ENCODE measurements at regions not wholly inside any gene's neighbourhood (a gene's known extent, or its start where the extent isn't known, plus 50 kb on each side); places are given as distances from the start of the nearest gene placed in this dataset.

DNA sequence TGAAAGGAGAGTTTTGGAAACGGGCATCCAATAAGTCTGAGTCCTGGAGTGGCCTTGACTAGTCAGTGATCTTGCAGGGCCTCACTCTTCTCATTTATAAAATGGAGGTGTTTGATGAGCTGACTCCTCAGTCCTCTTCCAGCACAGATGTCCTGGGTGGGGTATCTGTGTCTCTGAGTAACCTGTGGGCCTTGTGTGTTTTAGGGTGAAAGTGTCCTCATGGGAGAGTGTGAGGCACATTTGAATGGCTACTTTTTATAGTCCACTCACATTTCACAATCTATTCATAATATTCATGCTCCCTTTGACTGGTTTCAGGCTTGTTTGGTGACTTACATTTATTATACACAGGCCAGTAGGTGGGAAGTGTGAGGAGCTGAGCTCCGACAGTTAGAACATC, 106.4 kb upstream of the CELF4 start:
- no peak for DNase-seq (ENCODE audit: low read depth in 6 of 9, low spot score in 9 of 9)
- WGBS = 98% methylated on average over 2 of the region's 2 CpGs

DNA sequence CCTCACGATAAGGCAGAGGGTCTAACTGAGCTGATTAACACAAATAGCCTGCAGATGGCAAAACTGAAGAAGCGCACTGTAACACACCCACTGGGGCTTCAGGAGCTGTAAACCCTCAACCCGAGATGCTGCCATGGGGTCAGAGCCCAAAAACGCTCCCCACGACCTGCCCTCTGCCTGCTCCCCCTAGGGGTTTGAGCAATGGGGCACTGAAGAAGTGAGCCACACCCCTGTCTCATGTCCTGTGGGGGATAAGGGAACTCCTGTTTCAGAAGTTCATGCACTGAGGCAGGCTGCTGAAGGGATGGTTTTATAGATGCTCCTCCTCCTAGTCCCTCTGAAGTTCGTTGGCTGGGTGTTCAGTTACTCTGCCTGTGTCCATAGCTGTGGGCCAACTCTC, 105.9 kb upstream of the CELF4 start:
- no peaks in the 10 kb centered on the region for H3K4me1 ChIP-seq (ENCODE audit: control insufficient read depth in 2 of 2, insufficient read depth in 2 of 2, low read length in 2 of 2)
- DNase-seq (ENCODE audit: low read depth in 6 of 9, low spot score in 9 of 9) = no peak
- 95% methylated on average over 6 of the region's 6 CpGs for WGBS
- no peaks in the 10 kb centered on the region for H3K27me3 ChIP-seq (ENCODE audit: control insufficient read depth in 2 of 2, insufficient read depth in 1 of 2, low read length in 1 of 2)
- no peak overlapping the region for H3K27ac ChIP-seq (ENCODE audit: low read depth in 1 of 2, low read length in 1 of 2)
- no peak overlapping the region for H3K4me3 ChIP-seq (ENCODE audit: low read length in 2 of 2)
- no peaks in the 10 kb centered on the region for H3K36me3 ChIP-seq (ENCODE audit: control insufficient read depth in 2 of 2, insufficient read depth in 2 of 2, low read length in 1 of 2)
- no peaks in the 10 kb centered on the region for H3K9me3 ChIP-seq (ENCODE audit: control insufficient read depth in 2 of 2, insufficient read depth in 1 of 2, low read length in 1 of 2)

More for the DNA sequence above, 106.4 kb upstream of the CELF4 start:
- Histone ChIP-seq H3K27me3 (ENCODE audit: control insufficient read depth in 2 of 2, insufficient read depth in 1 of 2, low read length in 1 of 2) (no peaks in the 10 kb centered on the region), H3K4me3 (ENCODE audit: low read length in 2 of 2) (no peak overlapping the region), H3K4me1 (ENCODE audit: control insufficient read depth in 2 of 2, insufficient read depth in 2 of 2, low read length in 2 of 2) (no peaks in the 10 kb centered on the region), H3K27ac (ENCODE audit: low read depth in 1 of 2, low read length in 1 of 2) (no peak overlapping the region), H3K9me3 (ENCODE audit: control insufficient read depth in 2 of 2, insufficient read depth in 1 of 2, low read length in 1 of 2) (no peaks in the 10 kb centered on the region), H3K36me3 (ENCODE audit: control insufficient read depth in 2 of 2, insufficient read depth in 2 of 2, low read length in 1 of 2) (no peaks in the 10 kb centered on the region)

DNA sequence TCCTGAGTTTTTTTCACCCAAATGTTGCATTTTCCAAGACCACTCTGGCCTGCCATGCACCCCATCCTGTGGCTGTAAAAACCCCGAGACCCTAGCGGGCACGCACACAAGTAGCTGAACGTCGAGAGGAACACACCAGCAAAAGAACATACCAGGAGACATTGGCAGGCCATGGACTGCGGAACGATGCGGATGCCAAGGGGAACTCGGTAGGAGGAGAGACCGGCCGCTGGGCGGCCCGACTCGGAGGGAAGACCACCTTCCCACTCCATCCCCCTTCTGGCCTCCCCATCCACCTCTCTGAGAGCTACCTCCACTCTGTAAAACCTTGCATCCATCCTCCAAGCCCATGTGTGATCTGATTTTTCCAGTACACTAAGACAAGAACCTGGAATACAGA, 105.5 kb upstream of the CELF4 start:
- 96% methylated on average over 14 of the region's 14 CpGs for WGBS
- H3K27ac ChIP-seq (ENCODE audit: low read depth in 1 of 2, low read length in 1 of 2) = no peak overlapping the region
- H3K4me3 ChIP-seq (ENCODE audit: low read length in 2 of 2) = no peak overlapping the region
- no peak for DNase-seq (ENCODE audit: low read depth in 6 of 9, low spot score in 9 of 9)
- no peaks in the 10 kb centered on the region for H3K36me3 ChIP-seq (ENCODE audit: control insufficient read depth in 2 of 2, insufficient read depth in 2 of 2, low read length in 1 of 2)
- H3K4me1 ChIP-seq (ENCODE audit: control insufficient read depth in 2 of 2, insufficient read depth in 2 of 2, low read length in 2 of 2) = no peaks in the 10 kb centered on the region
- no peaks in the 10 kb centered on the region for H3K9me3 ChIP-seq (ENCODE audit: control insufficient read depth in 2 of 2, insufficient read depth in 1 of 2, low read length in 1 of 2)
- H3K27me3 ChIP-seq (ENCODE audit: control insufficient read depth in 2 of 2, insufficient read depth in 1 of 2, low read length in 1 of 2) = no peaks in the 10 kb centered on the region

DNA sequence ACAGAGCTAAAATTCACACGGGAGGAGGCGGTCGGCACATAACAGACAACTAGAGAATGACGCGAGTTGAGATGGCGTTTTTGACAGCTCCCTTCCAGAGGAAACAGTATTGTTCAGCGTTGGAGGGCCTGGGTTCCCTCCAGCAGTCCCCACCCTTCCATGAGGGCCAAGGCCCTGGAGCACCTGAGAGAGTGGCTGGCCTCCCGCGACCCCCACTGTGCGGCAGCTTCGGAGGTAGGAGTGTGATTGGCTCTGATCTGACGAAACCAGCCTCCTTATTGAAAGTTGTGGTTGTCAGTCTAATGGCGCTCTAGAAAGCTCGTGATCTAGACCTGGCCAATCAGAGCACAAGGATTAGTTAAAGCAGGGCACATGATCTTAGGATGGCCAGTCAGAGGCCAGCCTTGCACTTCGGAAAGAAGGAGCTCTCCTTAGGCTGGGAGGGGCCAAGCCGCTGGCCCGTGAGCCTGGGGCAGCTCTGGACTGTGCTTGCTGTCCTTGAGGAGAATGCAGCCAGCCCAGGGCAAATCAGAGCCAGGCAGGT, 104.5 kb upstream of the CELF4 start:
- Histone ChIP-seq H3K36me3 (ENCODE audit: control insufficient read depth in 2 of 2, insufficient read depth in 2 of 2, low read length in 1 of 2) (no peaks in the 10 kb centered on the region), H3K4me3 (ENCODE audit: low read length in 2 of 2) (no peak overlapping the region), H3K27ac (ENCODE audit: low read depth in 1 of 2, low read length in 1 of 2) (no peak overlapping the region), H3K27me3 (ENCODE audit: control insufficient read depth in 2 of 2, insufficient read depth in 1 of 2, low read length in 1 of 2) (no peaks in the 10 kb centered on the region), H3K9me3 (ENCODE audit: control insufficient read depth in 2 of 2, insufficient read depth in 1 of 2, low read length in 1 of 2) (no peaks in the 10 kb centered on the region), H3K4me1 (ENCODE audit: control insufficient read depth in 2 of 2, insufficient read depth in 2 of 2, low read length in 2 of 2) (no peaks in the 10 kb centered on the region)
- DNase-seq (ENCODE audit: low read depth in 6 of 9, low spot score in 9 of 9) = no peak
- 96% methylated on average over 17 of the region's 17 CpGs for WGBS

DNA sequence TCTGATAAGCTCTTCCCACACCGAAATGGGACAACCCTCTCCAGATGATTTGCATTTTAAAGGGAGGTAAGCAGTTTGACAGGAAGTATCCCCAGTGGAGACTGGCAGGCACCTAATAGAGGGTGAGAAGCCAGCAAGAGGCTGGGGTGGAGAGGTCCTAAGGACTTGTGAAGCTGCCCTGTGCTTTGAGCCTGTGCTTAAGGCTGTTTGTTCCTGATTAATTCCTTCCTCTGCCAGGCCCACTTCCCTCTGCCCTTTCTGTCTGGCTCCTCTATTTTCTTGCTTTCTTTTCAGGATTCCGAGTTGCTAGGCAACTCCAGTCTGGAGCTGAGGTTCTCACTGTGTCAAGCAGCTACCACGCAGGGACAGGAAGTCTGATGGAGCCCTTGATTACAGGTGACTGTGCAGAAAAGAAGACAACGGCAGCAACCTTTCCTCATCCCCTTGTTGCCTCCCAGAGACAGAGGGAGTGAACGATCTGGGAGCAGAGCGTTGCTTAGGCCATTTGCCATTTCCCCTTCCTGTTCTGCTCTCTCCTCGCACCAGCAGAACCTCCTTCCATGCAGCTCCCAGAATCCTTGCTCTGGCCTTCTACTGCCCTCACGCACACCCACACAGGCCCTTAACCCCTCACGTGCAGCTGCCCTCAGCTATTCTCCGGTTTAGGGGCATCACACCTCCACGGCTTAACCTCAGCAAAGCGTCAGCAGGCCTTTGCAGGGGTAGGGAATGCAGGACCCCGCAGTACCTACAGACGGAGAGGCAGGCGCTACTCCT, 103.6 kb upstream of the CELF4 start:
- no peak for DNase-seq (ENCODE audit: low read depth in 6 of 9, low spot score in 9 of 9)
- no peaks in the 10 kb centered on the region for H3K27me3 ChIP-seq (ENCODE audit: control insufficient read depth in 2 of 2, insufficient read depth in 1 of 2, low read length in 1 of 2)
- no peak overlapping the region for H3K27ac ChIP-seq (ENCODE audit: low read depth in 1 of 2, low read length in 1 of 2)
- H3K4me1 ChIP-seq (ENCODE audit: control insufficient read depth in 2 of 2, insufficient read depth in 2 of 2, low read length in 2 of 2) = no peaks in the 10 kb centered on the region
- H3K36me3 ChIP-seq (ENCODE audit: control insufficient read depth in 2 of 2, insufficient read depth in 2 of 2, low read length in 1 of 2) = no peaks in the 10 kb centered on the region
- 71% methylated on average over 15 of the region's 15 CpGs for WGBS
- no peak overlapping the region for H3K4me3 ChIP-seq (ENCODE audit: low read length in 2 of 2)
- no peaks in the 10 kb centered on the region for H3K9me3 ChIP-seq (ENCODE audit: control insufficient read depth in 2 of 2, insufficient read depth in 1 of 2, low read length in 1 of 2)

DNA sequence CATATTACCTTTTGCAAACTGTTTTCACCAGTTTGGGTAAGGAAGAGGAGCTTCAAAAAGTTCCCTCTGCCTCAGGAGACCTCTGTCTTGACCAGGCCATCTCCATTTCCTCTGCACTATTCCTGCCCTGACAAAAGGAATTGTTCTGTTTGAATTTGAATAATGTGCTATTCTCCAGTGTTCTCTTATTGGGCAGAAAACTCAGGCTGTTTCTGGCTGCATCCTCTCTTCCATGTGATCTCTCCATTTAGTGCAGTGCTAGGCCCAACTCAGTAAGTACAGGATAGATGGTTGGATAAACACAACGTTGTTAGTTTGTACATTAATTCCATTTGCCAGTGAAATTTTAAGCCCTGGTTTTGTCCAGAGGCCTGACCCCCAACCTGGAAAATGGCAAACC, 102.2 kb upstream of the CELF4 start:
- DNase-seq (ENCODE audit: low read depth in 6 of 9, low spot score in 9 of 9) = no peak
- H3K36me3 ChIP-seq (ENCODE audit: control insufficient read depth in 2 of 2, insufficient read depth in 2 of 2, low read length in 1 of 2) = no peaks in the 10 kb centered on the region
- H3K4me1 ChIP-seq (ENCODE audit: control insufficient read depth in 2 of 2, insufficient read depth in 2 of 2, low read length in 2 of 2) = no peaks in the 10 kb centered on the region
- WGBS = 96% methylated on average over 1 of the region's 1 CpG
- no peaks in the 10 kb centered on the region for H3K27me3 ChIP-seq (ENCODE audit: control insufficient read depth in 2 of 2, insufficient read depth in 1 of 2, low read length in 1 of 2)
- H3K9me3 ChIP-seq (ENCODE audit: control insufficient read depth in 2 of 2, insufficient read depth in 1 of 2, low read length in 1 of 2) = no peaks in the 10 kb centered on the region
- H3K4me3 ChIP-seq (ENCODE audit: low read length in 2 of 2) = no peak overlapping the region
- H3K27ac ChIP-seq (ENCODE audit: low read depth in 1 of 2, low read length in 1 of 2) = no peak overlapping the region

DNA sequence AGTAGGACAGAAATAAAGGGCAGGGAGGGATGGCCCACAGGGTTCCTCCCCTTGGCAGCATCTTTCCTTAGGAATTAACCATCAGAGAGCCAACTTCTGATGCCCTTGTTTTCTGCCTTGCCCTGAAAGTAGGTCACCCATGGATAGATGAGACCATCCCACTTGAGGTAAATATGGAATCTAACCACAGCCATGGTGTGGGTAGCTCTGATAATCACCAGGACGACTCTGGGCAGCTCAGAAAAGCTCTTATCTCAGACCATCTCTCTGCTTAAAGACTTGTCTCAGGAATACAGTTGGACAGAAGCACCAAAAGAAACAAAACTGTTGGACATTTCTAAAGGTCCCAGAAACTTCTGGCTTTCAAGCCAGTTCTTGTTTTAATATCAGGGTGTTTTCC, 101.4 kb upstream of the CELF4 start:
- Histone ChIP-seq H3K4me3 (ENCODE audit: low read length in 2 of 2) (no peak overlapping the region), H3K4me1 (ENCODE audit: control insufficient read depth in 2 of 2, insufficient read depth in 2 of 2, low read length in 2 of 2) (no peaks in the 10 kb centered on the region), H3K9me3 (ENCODE audit: control insufficient read depth in 2 of 2, insufficient read depth in 1 of 2, low read length in 1 of 2) (no peaks in the 10 kb centered on the region), H3K27ac (ENCODE audit: low read depth in 1 of 2, low read length in 1 of 2) (no peak overlapping the region), H3K36me3 (ENCODE audit: control insufficient read depth in 2 of 2, insufficient read depth in 2 of 2, low read length in 1 of 2) (no peaks in the 10 kb centered on the region), H3K27me3 (ENCODE audit: control insufficient read depth in 2 of 2, insufficient read depth in 1 of 2, low read length in 1 of 2) (no peaks in the 10 kb centered on the region)
- 42% methylated on average over 1 of the region's 1 CpG for WGBS
- DNase-seq (ENCODE audit: low read depth in 6 of 9, low spot score in 9 of 9) = no peak

DNA sequence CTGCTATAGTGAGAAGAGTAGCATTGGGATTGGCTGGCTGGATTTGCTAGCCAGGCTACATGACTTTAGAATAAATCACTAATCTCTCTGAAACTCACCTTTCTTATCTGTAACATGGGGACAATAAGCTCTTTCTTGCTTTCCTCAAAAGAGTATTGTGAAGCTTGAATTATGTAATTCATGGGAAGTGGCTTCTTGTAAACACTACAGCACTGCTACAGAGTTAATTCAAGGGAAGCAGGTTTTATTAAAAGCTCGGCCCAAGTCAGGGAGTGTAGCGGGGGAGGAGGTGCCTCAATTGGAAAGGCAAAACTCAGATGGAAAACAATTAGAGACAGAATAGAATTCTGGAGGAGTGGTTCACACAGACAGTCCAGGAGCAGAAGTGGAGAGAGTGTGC, 100.9 kb upstream of the CELF4 start:
- DNase-seq (ENCODE audit: low read depth in 6 of 9, low spot score in 9 of 9) = no peak
- WGBS = 91% methylated on average over 2 of the region's 2 CpGs
- H3K27me3 ChIP-seq (ENCODE audit: control insufficient read depth in 2 of 2, insufficient read depth in 1 of 2, low read length in 1 of 2) = no peaks in the 10 kb centered on the region
- H3K9me3 ChIP-seq (ENCODE audit: control insufficient read depth in 2 of 2, insufficient read depth in 1 of 2, low read length in 1 of 2) = no peaks in the 10 kb centered on the region
- H3K4me1 ChIP-seq (ENCODE audit: control insufficient read depth in 2 of 2, insufficient read depth in 2 of 2, low read length in 2 of 2) = no peaks in the 10 kb centered on the region
- H3K36me3 ChIP-seq (ENCODE audit: control insufficient read depth in 2 of 2, insufficient read depth in 2 of 2, low read length in 1 of 2) = no peaks in the 10 kb centered on the region
- H3K4me3 ChIP-seq (ENCODE audit: low read length in 2 of 2) = no peak overlapping the region
- no peak overlapping the region for H3K27ac ChIP-seq (ENCODE audit: low read depth in 1 of 2, low read length in 1 of 2)

DNA sequence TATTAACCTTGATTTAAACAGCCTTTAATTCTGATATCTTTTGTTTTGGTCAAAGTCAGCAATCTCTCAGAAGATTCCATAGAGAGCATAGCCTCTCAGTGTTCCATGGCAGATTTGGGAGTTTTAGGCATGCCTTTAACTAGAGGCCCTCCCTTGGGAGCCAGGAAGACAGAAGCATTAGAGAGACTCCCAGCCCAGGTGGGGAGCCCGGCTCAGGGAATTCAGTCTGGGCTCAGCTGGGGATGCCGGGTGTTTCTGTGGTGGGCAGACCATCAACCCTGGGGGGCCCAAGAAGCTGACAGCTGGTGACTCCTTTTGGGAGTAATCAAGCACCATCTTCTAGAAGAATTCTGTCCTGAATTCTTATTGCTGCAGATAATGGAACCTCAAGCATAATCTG, 99.7 kb upstream of the CELF4 start:
- H3K27ac ChIP-seq (ENCODE audit: low read depth in 1 of 2, low read length in 1 of 2) = no peak overlapping the region
- H3K9me3 ChIP-seq (ENCODE audit: control insufficient read depth in 2 of 2, insufficient read depth in 1 of 2, low read length in 1 of 2) = no peaks in the 10 kb centered on the region
- no peaks in the 10 kb centered on the region for H3K27me3 ChIP-seq (ENCODE audit: control insufficient read depth in 2 of 2, insufficient read depth in 1 of 2, low read length in 1 of 2)
- no peaks in the 10 kb centered on the region for H3K4me1 ChIP-seq (ENCODE audit: control insufficient read depth in 2 of 2, insufficient read depth in 2 of 2, low read length in 2 of 2)
- no peaks in the 10 kb centered on the region for H3K36me3 ChIP-seq (ENCODE audit: control insufficient read depth in 2 of 2, insufficient read depth in 2 of 2, low read length in 1 of 2)
- 100% methylated on average over 2 of the region's 2 CpGs for WGBS
- DNase-seq (ENCODE audit: low read depth in 6 of 9, low spot score in 9 of 9) = no peak
- H3K4me3 ChIP-seq (ENCODE audit: low read length in 2 of 2) = no peak overlapping the region

Data from thymus (tissue), 11 donors.